ENCODE measurements at regions not wholly inside any gene's neighbourhood (a gene's known extent, or its start where the extent isn't known, plus 50 kb on each side); places are given as distances from the start of the nearest gene placed in this dataset.
"Not testable (repeated sequence)": the region's sequence is repeated elsewhere in the genome, so short reads cannot be mapped to it uniquely, and the experiment has no call there.

- H3K9me3 ChIP-seq: no peaks in the 10 kb centered on the region
- H3K4me3 ChIP-seq: no peak overlapping the region
- H3K27ac ChIP-seq: no peak overlapping the region
- TF ChIP-seq CTCF (IDR thresholded peaks at IDR 0.05) (no peak), POLR2AphosphoS5 (IDR thresholded peaks at IDR 0.05) (no peak), POLR2A (IDR thresholded peaks at IDR 0.05) (no peak)
- intact Hi-C loops (cut with DNase I): no loop called here
- WGBS: 88% methylated on average over 3 of the region's 3 CpGs
- H3K36me3 ChIP-seq: no peaks in the 10 kb centered on the region
- H3K4me1 ChIP-seq (replicated peaks): no peaks in the 10 kb centered on the region
- H3K27me3 ChIP-seq (replicated peaks; ENCODE audit: insufficient read depth): no peaks in the 10 kb centered on the region
- DNase-seq (ENCODE audit: low spot score): no peak
Observed at GRCh38 chr1:114248162-114248561, 94.5 kb upstream of the SYT6 start.

GRCh38 chr1:114242531-114243210 lies 89.0 kb upstream of the SYT6 start:
- H3K27me3 ChIP-seq (replicated peaks; ENCODE audit: insufficient read depth); H3K27ac ChIP-seq; DNase-seq (ENCODE audit: low spot score); H3K4me1 ChIP-seq (replicated peaks); H3K4me3 ChIP-seq; intact Hi-C loops (cut with DNase I); H3K36me3 ChIP-seq; H3K9me3 ChIP-seq: not testable (repeated sequence)
- WGBS: 92% methylated on average over 36 of the region's 43 CpGs

- H3K4me3 ChIP-seq: no peak overlapping the region
Observed at GRCh38 chr1:114238053-114238452, 84.4 kb upstream of the SYT6 start.

GRCh38 chr1:114236517-114236916 lies 82.8 kb upstream of the SYT6 start:
- WGBS: 76% methylated on average over 7 of the region's 7 CpGs
- Histone ChIP-seq H3K9me3 (no peaks in the 10 kb centered on the region), H3K4me1 (replicated peaks) (peaks cover 2% of the 10 kb centered on the region), H3K36me3 (no peaks in the 10 kb centered on the region), H3K27ac (no peak overlapping the region), H3K27me3 (replicated peaks; ENCODE audit: insufficient read depth) (no peaks in the 10 kb centered on the region), H3K4me3 (no peak overlapping the region)
- intact Hi-C loops (cut with DNase I): no loop called here
- no peak for DNase-seq (ENCODE audit: low spot score)
- TF ChIP-seq POLR2AphosphoS5 (IDR thresholded peaks at IDR 0.05) (no peak), POLR2A (IDR thresholded peaks at IDR 0.05) (no peak), CTCF (IDR thresholded peaks at IDR 0.05) (no peak)

More at GRCh38 chr1:114238053-114238452, 84.4 kb upstream of the SYT6 start:
- Histone ChIP-seq H3K27ac (no peak overlapping the region), H3K4me1 (replicated peaks) (peaks cover 2% of the 10 kb centered on the region), H3K27me3 (replicated peaks; ENCODE audit: insufficient read depth) (no peaks in the 10 kb centered on the region), H3K36me3 (no peaks in the 10 kb centered on the region), H3K9me3 (no peaks in the 10 kb centered on the region)
- TF ChIP-seq POLR2A (IDR thresholded peaks at IDR 0.05) (no peak), POLR2AphosphoS5 (IDR thresholded peaks at IDR 0.05) (no peak), CTCF (IDR thresholded peaks at IDR 0.05) (no peak)
- 47% methylated on average over 5 of the region's 5 CpGs for WGBS
- no peak for DNase-seq (ENCODE audit: low spot score)
- intact Hi-C loops (cut with DNase I): no loop called here

- no peak overlapping the region for H3K27ac ChIP-seq
- H3K27me3 ChIP-seq (replicated peaks; ENCODE audit: insufficient read depth): no peaks in the 10 kb centered on the region
- peaks cover 2% of the 10 kb centered on the region for H3K4me1 ChIP-seq (replicated peaks)
- no peaks in the 10 kb centered on the region for H3K36me3 ChIP-seq
- no peak for TF ChIP-seq CTCF (IDR thresholded peaks at IDR 0.05)
- TF ChIP-seq POLR2AphosphoS5 (IDR thresholded peaks at IDR 0.05): peak; percentile 61
- TF ChIP-seq POLR2A (IDR thresholded peaks at IDR 0.05): no peak
- peak; percentile 21 for DNase-seq (ENCODE audit: low spot score)
- no peak overlapping the region for H3K4me3 ChIP-seq
- no peaks in the 10 kb centered on the region for H3K9me3 ChIP-seq
- intact Hi-C loops (cut with DNase I): no loop called here
- 28% methylated on average over 4 of the region's 4 CpGs for WGBS
Observed at GRCh38 chr1:114235960-114236359, 82.3 kb upstream of the SYT6 start.

All from prostate gland (tissue), 2 donors.